GM19351 (cell line): ENCODE measurements at regions not wholly inside any gene's neighbourhood (a gene's known extent, or its start where the extent isn't known, plus 50 kb on each side); places are given as distances from the start of the nearest gene placed in this dataset.
"Not testable (repeated sequence)": the region's sequence is repeated elsewhere in the genome, so short reads cannot be mapped to it uniquely, and the experiment has no call there.

ENCODE experiments used
- ATAC-seq: cut with Tn5 transposase; IDR thresholded peaks from one replicate; pipeline ENCODE4 v1.9.1; 2021; ENCODE audit warnings: mild to moderate bottlenecking, moderate library complexity; ENCODE audit not compliant: unreplicated experiment

DNA sequence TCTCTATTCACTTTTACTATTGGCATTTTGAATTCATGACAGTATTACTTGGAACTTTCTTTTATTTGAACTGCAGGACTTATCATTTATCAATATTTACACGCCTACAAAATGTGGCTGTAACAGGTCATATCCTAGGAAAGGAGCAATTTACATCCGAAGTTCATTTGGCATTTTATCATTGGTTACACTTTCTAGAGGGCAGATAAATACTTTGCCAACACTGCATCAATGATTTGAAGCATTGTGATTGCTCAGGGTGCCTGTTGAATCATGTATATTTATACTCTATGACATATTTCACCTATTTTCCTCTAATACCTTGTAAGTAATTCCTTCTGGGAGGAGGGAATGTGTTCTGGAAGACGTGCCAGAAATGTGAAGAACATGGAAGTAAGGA, 136.7 kb downstream of the MID1IP1 start:
- ATAC-seq, result no peak

DNA sequence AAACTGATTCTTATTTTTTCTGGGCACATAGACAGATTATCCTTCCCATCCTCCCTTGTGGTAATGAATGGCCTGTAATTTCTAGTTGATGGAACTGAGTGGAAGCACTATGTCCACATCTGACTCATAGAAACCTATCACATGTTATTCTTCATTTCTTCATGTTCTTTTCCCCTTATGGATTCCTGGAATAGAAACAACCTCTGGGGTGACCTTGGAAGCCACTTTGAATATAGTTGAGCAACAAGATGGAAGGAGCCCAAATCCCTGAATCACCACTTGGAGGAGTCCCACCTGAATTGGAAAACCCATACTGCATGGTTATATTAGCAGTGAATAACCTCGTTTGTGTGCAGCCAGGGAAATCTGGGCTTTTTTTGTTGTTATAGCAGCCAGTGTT, 137.8 kb downstream of the MID1IP1 start:
- no peak for ATAC-seq

DNA sequence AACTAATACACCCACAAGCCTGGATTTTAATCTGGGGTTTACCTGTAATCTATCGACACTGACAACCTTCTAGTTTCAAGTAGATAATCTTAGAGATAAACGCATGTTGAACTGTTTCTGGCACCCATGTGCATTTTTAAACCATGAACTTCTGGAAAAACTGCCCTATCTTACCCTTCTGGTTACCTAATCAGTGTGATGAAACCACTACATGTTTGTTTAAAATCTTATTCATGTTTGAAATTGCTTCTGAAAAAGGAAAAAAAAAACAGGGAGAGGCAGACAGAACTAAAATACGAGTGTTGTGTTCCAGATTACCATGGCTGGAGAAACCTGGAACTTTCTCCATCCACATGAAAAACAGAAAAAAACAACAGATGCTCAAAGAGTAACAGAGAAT, 139.3 kb downstream of the MID1IP1 start:
- no peak for ATAC-seq

DNA sequence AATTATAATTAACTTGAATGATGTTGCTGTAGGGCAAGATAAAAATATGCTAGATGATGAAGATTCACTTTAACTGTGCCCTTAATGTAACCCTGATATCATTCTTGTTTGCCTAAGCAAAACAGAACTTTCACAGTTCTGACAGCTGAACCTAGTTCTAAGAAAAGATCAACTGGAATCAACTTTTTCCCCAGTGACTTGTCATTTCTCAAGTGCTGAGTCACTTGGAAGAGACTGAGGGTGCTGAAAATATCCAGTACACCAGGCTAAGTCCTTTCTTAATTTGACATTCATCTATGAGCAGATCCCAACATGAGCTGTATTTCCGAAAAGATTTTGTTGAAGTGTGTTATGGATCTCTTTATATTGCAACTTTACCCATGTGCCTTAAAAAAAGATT, 140.4 kb downstream of the MID1IP1 start:
- ATAC-seq, result no peak

DNA sequence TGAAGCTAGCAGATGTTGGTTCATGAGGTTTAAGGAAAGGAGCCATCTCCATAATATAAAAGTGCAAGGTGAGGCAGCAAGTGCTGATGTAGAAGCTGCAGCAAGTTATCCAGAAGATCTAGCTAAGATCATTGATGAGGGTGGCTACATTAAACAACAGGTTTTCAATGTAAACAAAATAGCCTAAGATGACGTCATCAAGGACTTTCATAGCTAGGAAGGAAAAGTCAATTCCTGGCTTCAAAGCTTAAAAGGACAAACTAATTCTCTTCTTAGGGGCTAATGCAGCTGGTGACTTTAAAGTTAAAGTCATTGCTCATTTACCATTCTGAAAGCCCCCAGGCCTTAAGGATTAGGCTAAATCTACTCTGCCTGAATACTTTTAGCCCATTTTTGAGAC, 141.9 kb downstream of the MID1IP1 start:
- ATAC-seq, result no peak

DNA sequence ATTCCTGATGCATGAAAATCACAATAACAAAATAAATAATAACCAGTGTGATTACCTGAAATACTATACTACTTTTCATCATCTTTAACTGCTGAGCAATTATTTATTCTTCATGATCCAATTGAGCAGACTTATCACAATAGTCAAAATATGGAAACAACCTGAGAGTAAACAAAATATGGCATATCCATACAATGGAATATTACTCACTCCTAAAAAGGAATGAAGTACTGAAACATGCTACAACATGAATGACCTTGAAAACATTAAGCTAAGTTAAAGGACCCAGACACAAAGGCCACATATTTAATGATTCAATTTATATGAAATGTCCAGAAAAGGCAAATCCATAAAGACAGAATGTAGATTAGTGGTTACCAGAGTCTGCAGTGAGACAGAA, 146.8 kb downstream of the MID1IP1 start:
- ATAC-seq, result no peak

DNA sequence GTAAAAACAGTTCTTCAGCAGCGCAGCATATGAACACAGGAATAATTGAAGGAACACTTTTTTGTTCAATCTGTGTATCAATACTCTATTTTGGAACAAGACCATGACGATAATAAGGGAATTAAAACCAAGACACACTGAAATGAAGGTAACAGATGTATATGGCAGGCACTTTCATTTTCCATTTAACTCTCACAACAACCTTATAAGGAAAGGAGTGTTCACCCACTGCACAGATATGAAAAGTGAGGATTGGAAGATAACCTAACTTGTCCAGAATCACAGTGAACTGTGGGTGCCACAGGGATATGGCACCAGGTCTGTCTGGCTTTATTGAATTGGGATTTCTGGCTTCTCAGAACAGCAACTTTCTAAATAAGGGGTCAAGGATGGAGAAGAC, 153.3 kb downstream of the MID1IP1 start:
- ATAC-seq, result peak; percentile 53

DNA sequence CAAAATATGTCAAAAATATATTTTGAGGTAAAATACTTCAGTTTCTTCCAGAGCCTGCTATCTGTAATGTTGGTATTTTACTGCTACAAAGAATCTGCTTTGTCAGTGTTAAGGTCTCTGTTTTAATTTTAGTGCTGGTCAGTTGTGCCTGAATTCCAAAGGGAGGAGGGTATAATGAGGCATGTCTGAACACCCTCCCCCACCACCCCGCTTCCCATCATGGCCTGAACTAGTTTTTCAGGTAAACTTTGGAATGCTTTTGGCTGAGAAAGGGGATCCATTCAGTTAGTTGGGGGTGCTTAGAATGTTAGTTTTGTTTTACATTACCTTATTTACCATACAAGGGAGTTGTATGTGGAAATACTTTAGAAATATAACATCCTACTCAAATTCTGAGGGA, 158.5 kb downstream of the MID1IP1 start:
- no peak for ATAC-seq

DNA sequence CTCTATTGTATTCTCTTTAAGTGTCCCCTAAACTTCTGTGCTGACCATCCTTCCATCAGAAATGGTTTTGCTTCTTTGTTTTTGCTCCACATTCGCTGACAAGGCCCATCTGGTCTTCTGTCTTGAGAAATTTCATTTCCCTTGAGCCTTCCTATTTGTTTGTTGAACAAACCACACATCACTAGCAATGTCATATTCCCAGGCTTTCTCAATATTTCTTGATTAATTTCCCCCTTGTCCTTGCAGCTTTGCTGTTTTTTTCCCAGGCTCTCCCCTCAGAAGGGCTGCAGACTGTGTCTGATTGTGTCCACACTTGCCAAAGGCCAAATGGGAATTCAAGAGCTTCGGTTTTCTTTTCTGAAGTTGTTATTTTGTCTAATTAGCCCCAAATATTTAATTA, 158.9 kb downstream of the MID1IP1 start:
- ATAC-seq, result no peak

DNA sequence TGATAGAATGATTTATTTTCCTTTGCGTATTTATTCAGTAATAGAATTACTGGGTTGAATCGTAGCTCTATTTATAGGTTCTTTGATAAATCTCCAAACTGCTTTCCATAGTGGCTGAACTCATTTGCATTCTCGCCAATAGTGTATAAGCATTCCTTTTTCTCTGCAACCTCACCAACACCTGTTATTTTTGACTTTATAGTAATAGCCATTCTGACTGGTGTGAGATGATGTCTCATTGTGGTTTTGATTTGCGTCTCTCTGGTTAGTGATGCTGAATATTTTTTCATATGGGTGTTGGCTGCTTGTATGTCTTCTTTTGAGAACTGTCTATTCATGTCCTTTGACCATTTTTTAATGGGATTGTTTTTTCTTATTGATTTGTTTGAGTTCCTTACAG, 160.7 kb downstream of the MID1IP1 start:
- no peak for ATAC-seq

DNA sequence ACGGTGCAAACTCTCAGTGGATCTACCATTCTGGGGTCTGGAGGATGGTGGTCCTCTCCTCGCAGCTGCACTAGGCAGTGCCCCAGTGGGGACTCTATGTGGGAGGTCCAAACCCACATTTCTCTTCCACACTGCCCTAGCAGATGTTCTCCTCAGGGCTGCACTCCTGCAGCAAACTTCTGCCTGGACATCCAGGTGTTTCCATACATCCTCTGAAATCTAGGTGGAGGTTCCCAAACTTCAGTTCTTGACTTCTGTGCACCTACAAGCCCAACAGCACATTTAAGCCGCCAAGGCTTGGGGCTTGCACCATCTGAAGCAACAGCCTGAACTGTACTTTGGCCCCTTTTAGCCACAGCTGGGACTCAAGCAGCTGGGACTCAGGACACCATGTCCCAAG, 162.0 kb downstream of the MID1IP1 start:
- not testable (repeated sequence) for ATAC-seq

DNA sequence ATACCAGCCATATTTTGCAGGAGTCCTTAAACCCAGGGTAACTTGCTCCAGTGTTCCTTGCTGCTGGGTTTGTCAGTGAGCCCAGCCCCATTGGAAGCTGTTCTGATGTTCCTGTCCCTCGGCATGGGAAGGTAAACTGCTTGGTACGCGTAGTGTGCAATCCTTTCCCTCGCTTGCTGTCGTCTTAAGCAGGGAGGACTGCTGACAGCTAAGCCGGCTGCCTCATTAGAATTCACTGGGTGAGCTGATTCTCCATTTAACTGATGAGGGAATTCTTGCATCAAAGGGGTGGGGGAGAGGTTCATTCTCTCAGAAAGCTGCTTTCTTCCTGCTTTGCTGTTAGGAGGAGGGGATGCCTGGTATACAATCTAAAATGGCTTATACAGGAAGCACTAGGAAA, 164.6 kb downstream of the MID1IP1 start:
- ATAC-seq, result no peak

DNA sequence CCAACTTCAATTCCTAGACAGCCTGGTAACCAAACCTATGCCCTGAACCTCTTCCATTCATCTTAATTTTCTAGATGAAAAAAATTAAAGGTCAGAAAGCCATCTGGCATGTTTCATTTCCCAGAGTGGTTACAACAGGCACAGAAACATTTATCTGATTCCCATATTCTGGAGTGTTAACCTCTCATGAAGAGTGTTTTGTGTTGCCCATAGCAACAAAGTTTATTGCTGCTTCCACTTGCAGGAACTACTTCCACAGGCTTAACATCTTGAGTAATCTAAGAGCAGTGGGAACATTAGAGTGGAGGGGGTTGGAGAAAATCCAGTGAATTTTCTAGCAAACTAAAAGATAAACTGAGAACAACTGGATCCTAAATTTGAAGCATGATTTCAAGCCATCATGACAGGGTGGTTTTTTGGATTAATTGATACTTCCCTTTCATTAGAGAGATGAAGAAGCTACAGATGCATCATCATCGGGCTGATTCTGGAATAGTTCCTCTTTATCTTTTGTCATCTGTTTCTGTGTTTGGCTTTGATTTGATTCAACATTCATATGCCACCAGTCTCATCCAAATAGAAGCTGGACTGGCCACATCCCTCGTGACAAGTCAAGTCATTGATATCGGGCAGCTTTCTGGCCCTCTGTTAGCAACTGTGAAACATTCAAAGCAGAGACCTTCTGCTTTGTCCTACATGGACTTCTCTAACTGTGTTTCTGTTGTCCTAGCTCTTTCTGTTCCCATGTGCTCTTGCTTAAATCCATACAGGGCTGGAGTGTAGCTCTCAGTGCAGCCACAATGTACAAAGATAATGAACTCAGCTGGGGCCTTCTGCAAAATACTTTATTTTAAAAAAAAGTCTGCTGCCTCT, 167.3 kb downstream of the MID1IP1 start:
- no peak for ATAC-seq

DNA sequence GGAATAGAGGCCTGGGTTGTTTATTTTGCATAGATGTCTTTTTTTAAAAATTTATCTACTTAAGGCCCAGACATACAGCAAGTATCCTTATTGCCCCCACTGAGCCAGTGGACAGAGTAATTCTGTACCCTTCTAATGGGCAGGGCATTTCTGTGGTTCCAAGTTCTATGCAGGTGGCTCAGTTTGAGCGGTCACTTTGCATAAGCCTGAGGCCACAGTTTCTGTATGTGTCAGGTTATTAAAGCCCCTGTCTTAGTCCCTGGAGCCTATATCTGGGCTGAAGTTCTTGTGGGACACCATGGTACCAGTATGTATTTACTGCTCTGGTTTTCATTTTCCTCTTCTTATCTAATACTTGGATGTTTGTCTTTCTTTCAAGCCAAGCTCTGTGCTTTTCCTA, 168.8 kb downstream of the MID1IP1 start:
- ATAC-seq, result peak; percentile 86

DNA sequence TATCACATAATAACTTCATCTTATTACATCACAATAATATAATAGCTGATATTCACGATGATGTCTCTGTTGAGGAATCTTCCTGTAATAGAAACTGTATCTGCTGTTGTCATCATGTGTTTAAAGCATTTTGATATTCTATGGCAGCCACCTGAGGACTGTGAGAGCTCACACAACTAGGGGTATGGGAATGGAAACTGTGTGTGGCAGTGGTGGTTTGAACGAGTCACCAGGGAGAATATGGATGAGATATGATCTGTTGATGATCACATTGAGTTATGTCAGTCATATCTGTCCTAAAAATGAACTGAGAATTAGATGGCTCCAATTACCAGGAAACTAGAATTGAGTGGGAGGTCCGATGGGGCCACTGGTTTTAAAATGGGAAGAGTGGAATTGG, 169.6 kb downstream of the MID1IP1 start:
- ATAC-seq, result no peak

DNA sequence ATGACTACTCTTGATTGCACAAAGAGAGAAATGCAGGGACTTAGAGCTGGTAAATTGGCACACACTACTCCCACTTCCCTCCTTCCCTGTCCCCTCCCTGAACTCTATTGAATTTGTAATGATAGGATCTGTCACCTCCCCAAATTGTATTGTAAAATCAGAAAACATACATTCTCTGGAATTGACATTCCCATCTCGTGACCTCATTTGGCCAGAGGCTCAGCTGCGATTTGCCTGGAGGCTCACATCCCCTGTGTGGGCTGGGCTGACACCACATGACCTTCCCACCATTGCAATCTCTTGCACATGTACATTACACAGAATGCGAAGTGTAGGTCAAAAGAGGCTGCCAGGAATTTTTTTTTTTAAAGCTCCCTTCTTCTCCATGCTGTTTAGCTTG, 172.1 kb downstream of the MID1IP1 start:
- ATAC-seq, result no peak

DNA sequence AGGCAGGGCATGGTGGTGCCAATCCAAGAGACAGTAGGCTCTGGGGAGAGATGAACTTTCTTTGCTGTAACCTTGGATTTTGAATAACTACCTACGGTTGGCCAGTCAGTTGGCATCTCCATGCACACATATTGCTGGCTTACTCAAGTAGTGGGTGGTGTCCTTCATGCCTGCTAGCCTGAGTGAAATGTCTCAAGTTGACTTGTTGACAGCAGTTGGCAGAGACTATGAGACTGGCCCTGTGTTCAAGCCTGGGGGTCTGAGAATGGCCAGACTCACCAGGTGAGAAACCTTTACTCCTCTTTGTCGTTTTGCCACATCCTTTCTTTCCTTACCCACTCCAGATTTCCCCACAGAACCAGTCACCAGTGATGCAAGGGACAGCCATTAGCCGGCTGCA, 173.3 kb downstream of the MID1IP1 start:
- ATAC-seq, result no peak

DNA sequence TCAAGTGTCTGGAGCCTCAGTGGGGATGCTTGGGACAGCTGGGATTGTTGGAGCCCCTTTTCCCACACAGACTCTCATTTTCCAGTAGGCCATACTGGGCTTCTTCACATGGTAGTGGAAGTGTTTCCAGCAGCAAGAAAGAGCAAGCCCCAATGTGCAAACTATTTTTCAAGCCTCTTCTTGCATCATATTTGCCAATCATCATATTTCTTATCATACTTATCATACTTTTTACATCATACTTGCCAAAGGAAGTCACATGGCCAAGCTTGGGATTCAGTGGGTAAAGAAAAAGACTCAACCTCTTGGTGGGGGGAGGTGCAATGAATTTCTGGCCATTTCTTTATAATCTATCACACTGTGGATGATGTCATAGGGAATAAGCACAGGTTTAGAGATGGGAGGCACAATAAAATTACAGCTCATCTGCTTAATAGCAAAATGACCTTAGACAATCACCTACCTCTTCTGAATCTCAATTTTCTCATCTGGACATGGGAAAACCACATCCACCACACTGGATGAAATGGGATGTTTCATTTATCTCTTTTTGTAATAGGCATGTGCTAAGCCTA, 174.2 kb downstream of the MID1IP1 start:
- no peak for ATAC-seq

DNA sequence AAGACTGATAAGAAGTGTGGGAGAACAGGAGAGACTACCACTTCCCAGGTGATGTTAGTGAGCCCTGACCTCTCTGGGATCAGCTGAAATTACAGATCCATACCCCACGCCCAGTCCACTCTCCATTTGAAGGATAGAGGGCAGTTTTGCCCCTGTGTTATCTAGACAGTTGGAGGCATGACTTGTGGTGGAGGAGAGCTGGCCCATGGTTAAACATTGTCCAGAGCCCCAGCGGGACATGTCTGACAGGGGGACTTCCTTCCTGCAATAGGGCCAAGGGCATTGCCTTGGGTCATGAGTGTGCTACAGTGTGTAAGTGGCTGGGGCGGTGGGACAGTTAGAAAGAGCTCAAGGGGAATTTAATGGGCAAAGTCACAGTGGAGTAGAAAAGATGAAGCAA, 181.1 kb downstream of the MID1IP1 start:
- no peak for ATAC-seq

DNA sequence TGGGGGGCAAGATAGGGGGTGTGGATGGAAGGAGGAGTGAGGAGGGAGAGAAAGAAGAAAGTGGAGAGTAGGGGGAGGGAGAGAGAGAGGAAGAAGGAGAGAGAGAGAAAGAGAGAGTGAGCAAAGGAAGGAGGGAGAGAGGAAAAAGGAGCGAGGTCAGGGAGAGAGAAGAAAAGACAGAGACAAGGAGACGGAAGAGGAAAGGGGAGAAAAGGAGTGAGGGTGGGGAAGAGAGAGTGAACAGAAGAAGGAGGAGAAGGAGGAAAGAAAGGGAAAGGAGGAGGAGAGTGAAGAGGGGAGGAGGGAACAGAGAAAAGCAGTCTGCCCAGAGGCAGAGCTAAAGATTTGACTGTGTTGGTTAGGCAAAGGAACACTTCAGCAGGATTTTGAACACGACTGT, 181.6 kb downstream of the MID1IP1 start:
- no peak for ATAC-seq

DNA sequence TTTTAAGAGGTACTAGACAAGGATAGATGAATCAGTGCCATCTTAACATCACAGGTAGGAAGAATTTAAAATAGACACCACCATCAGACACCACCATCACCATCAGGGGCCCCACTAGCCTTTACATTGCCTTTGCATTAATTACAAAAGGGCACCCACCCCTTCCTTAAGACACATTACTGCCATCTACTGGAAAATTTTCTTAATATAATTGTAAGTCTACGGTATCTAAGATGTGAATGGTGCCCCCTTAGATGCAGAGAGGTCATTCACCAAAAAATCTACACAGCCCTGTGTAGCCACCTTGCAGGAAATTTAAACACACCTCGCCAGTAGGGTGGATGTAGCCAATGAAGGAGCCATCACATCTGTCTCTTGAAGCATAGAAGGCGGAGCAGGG, 184.1 kb downstream of the MID1IP1 start:
- no peak for ATAC-seq

DNA sequence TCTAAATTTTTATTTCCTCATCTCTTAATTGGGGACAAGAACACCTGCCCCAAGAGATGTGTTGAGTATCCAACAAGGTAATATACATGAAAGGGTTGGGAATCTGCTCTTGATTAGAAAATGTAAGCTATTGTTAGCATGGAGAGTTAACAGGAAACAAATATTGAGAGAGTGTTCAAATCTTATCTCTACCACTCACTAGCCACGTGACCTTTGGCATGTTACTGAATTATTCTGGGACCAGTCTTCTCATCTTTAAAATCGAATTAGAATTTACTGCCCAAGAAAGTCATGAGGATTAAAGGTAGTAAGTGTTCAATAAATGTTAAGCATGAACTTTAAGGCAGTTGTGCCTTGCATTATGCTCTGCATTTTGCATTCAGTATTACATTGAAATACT, 184.7 kb downstream of the MID1IP1 start:
- no peak for ATAC-seq

DNA sequence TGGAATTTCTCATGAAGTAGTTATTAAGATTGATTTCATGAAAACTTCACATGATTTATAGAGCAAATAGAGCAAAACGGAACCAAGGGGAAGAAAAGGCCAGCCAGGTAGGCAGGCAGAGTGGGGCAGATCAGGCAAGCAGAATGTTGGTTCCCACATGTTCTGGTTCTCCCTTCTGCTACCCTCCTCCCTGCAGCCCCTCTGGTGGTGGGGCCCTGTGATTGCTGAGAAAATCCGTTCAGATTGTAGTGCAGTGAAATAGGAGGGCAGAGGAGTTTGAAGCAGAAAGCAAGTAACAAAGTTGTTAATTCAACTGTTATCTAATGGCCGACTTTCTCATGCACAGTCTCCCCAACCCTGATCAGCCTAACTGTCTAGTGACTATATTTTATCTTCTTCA, 185.3 kb downstream of the MID1IP1 start:
- no peak for ATAC-seq
